Thyroid gland (tissue), 4 donors: ENCODE measurements at regions not wholly inside any gene's neighbourhood (a gene's known extent, or its start where the extent isn't known, plus 50 kb on each side); places are given as distances from the start of the nearest gene placed in this dataset.

Source experiments
- POLR2A ChIP-seq, 2 donors: fragments of 450-650 bp; IDR thresholded peaks; one replicate each; pipeline ENCODE4 v1.6.1; 2017; ENCODE audit warnings: antibody characterized with exemption in 2 of 2, mild to moderate bottlenecking in 2 of 2, moderate library complexity in 1 of 2
- TF ChIP-seq, protein P1 (sequence below), 6 experiments: fragments of 200-600 bp in 3 of 6; fragments of 450-650 bp in 3 of 6; sonication (generic) in 3 of 6; IDR thresholded peaks; one replicate each; pipeline ENCODE4 v1.5.1; 2016 to 2019; ENCODE audit warnings: antibody characterized with exemption in 6 of 6, mild to moderate bottlenecking in 2 of 6, inconsistent platforms in 1 of 6, moderate library complexity in 1 of 6

DNA sequence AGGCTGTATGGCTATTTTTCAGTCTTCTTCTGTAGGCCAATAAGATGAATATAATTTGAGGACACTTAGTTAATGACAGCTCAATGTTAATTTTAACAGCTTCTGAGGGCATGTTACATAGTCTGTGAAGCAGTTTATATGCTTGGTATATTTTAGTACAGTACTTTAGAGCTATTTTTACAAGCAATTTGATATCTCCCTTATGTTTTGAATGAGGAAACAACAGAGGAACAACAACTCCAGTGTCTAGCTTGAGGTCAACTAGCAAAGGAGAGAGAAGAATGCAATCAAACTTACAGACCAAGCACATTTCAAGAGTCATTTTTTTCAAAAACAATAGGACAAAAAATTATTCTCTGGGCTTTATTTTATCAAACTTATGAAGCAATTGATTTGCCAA lies 469.1 kb upstream of the DCN start:
- TF ChIP-seq, protein P1, sequence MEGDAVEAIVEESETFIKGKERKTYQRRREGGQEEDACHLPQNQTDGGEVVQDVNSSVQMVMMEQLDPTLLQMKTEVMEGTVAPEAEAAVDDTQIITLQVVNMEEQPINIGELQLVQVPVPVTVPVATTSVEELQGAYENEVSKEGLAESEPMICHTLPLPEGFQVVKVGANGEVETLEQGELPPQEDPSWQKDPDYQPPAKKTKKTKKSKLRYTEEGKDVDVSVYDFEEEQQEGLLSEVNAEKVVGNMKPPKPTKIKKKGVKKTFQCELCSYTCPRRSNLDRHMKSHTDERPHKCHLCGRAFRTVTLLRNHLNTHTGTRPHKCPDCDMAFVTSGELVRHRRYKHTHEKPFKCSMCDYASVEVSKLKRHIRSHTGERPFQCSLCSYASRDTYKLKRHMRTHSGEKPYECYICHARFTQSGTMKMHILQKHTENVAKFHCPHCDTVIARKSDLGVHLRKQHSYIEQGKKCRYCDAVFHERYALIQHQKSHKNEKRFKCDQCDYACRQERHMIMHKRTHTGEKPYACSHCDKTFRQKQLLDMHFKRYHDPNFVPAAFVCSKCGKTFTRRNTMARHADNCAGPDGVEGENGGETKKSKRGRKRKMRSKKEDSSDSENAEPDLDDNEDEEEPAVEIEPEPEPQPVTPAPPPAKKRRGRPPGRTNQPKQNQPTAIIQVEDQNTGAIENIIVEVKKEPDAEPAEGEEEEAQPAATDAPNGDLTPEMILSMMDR (IDR thresholded peaks at IDR 0.05) = no peak
- no peak for TF ChIP-seq POLR2A (IDR thresholded peaks at IDR 0.05)
